Esophagus muscularis mucosa (tissue), 4 donors: ENCODE measurements at regions not wholly inside any gene's neighbourhood (a gene's known extent, or its start where the extent isn't known, plus 50 kb on each side); places are given as distances from the start of the nearest gene placed in this dataset.

Experiments used
- DNase-seq: peaks from one replicate; pipeline ENCODE4 v3.0.0-alpha.2; 2017; ENCODE audit errors: extremely low spot score
- H3K27ac ChIP-seq, 4 donors: fragments of 200-600 bp; sonication (generic); replicated peaks in 1 of 4; 1 replicate in 3 of 4; 2 replicates in 1 of 4; pipeline ENCODE4 v1.5.1; 2016 to 2019; ENCODE audit warnings: mild to moderate bottlenecking in 1 of 4
- H3K27me3 ChIP-seq, 4 donors: fragments of 200-600 bp; sonication (generic); one replicate each; pipeline versions ENCODE4 v1.5.1 to v1.6.0; 2016 to 2019
- H3K36me3 ChIP-seq, 4 donors: fragments of 200-600 bp; sonication (generic); one replicate each; pipeline ENCODE4 v1.5.1; 2016 to 2019
- H3K4me1 ChIP-seq, 4 donors: fragments of 200-600 bp; sonication (generic); one replicate each; pipeline ENCODE4 v1.5.1; 2016 to 2019
- H3K4me3 ChIP-seq, 4 donors: fragments of 200-600 bp; sonication (generic); 1 replicate in 2 of 4; 2 replicates in 2 of 4; pipeline ENCODE4 v1.5.1; 2016 to 2019; ENCODE audit warnings: mild to moderate bottlenecking in 4 of 4, moderate library complexity in 1 of 4
- H3K9me3 ChIP-seq, 4 donors: fragments of 200-600 bp; sonication (generic); 1 replicate in 3 of 4; 2 replicates in 1 of 4; pipeline ENCODE4 v1.5.1; 2016 to 2019
- EP300 ChIP-seq: sonication (generic); formaldehyde crosslinking; IDR thresholded peaks from one replicate; pipeline ENCODE4 v1.6.1; 2017; ENCODE audit warnings: antibody characterized with exemption
- POLR2A ChIP-seq: fragments of 450-650 bp; IDR thresholded peaks from one replicate; pipeline ENCODE4 v1.6.1; 2017; ENCODE audit warnings: antibody characterized with exemption, moderate library complexity, mild to moderate bottlenecking, low read depth
- POLR2AphosphoS5 ChIP-seq, 2 donors: sonication (generic); formaldehyde crosslinking; IDR thresholded peaks; one replicate each; pipeline ENCODE4 v1.6.1; 2017; ENCODE audit warnings: antibody characterized with exemption in 2 of 2
- WGBS: methylation state at CpG from one replicate; pipeline ENCODE4 v1.1.5; 2018; 5-methylcytosine and 5-hydroxymethylcytosine counted together
- intact Hi-C: fragments of 100-400 bp; cut with DNase I; formaldehyde crosslinking; loops from one replicate; pipeline ENCODE4 v1.15.1; 2023
- TF ChIP-seq, protein P1 (sequence below), 3 experiments: fragments of 200-600 bp in 2 of 3; fragments of 450-650 bp in 1 of 3; sonication (generic) in 2 of 3; IDR thresholded peaks; one replicate each; pipeline ENCODE4 v1.5.1; 2017 to 2019; ENCODE audit warnings: antibody characterized with exemption in 3 of 3, mild to moderate bottlenecking in 2 of 3, moderate library complexity in 1 of 3

DNA sequence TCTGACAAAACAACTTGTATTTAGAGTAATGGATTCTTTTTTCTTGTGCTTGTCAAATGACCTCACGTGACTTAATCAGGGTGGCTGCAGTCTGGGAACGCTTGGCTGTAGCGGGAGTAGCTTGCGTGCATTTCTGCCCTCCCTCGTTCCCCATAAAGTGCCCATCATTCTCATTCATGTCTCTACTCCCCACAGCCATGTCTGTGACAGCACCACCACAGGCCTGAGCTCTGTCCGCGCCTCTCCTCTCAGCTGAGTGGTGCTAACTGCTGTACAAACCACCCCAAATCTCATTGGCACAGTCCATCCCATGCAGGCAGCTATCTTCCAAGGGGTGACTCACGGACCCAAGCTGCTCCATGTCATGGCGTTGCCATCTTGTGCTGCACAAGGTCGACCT, 161.7 kb downstream of the TSN start:
- TF ChIP-seq POLR2AphosphoS5 (IDR thresholded peaks at IDR 0.05) (no peak), EP300 (no peak), POLR2A (no peak)
- TF ChIP-seq, protein P1, sequence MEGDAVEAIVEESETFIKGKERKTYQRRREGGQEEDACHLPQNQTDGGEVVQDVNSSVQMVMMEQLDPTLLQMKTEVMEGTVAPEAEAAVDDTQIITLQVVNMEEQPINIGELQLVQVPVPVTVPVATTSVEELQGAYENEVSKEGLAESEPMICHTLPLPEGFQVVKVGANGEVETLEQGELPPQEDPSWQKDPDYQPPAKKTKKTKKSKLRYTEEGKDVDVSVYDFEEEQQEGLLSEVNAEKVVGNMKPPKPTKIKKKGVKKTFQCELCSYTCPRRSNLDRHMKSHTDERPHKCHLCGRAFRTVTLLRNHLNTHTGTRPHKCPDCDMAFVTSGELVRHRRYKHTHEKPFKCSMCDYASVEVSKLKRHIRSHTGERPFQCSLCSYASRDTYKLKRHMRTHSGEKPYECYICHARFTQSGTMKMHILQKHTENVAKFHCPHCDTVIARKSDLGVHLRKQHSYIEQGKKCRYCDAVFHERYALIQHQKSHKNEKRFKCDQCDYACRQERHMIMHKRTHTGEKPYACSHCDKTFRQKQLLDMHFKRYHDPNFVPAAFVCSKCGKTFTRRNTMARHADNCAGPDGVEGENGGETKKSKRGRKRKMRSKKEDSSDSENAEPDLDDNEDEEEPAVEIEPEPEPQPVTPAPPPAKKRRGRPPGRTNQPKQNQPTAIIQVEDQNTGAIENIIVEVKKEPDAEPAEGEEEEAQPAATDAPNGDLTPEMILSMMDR (IDR thresholded peaks at IDR 0.05): no peak
- no peak for DNase-seq
- Histone ChIP-seq H3K27ac (no peak overlapping the region), H3K4me3 (no peak overlapping the region), H3K4me1 (no peaks in the 10 kb centered on the region), H3K27me3 (no peaks in the 10 kb centered on the region), H3K36me3 (no peaks in the 10 kb centered on the region), H3K9me3 (no peaks in the 10 kb centered on the region)
- 87% methylated on average over 10 of the region's 10 CpGs for WGBS
- intact Hi-C loops: no loop called here

- no peaks in the 10 kb centered on the region for H3K27me3 ChIP-seq
- intact Hi-C loops: no loop called here
- no peaks in the 10 kb centered on the region for H3K36me3 ChIP-seq
- no peak for DNase-seq
- WGBS: 87% methylated on average over 2 of the region's 2 CpGs
- H3K27ac ChIP-seq: no peak overlapping the region
- H3K4me1 ChIP-seq: no peaks in the 10 kb centered on the region
- TF ChIP-seq POLR2A: no peak
- no peak for TF ChIP-seq POLR2AphosphoS5 (IDR thresholded peaks at IDR 0.05)
- TF ChIP-seq, protein P1 (IDR thresholded peaks at IDR 0.05): no peak
- no peak for TF ChIP-seq EP300
- no peaks in the 10 kb centered on the region for H3K9me3 ChIP-seq
- H3K4me3 ChIP-seq: no peak overlapping the region
Measured at GRCh38 chr2:121918231-121918630, 162.8 kb downstream of the TSN start.

DNA sequence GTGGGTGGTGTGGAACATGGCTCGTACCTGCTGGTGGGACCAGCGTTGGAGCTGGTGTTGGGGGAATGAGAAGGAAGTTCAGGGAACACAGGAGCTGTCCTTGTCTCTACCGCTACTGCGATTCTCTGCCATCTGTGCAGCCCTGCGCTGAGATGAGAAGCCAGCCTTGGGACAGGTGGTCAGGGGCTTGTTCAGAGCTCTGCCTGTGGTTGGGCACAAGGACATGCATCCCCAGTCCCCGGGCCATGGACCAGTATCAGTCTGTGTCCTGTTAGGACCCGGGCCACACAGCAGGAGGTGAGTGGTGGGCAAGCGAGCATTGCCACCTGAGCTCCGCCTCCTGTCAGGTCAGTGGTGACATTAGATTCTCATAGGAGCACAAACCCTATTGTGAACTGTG, 164.4 kb downstream of the TSN start:
- Histone ChIP-seq H3K4me3 (no peak overlapping the region), H3K9me3 (no peaks in the 10 kb centered on the region), H3K36me3 (no peaks in the 10 kb centered on the region), H3K4me1 (no peaks in the 10 kb centered on the region), H3K27ac (no peak overlapping the region), H3K27me3 (no peaks in the 10 kb centered on the region)
- DNase-seq: no peak
- intact Hi-C loops: no loop called here
- 97% methylated on average over 6 of the region's 9 CpGs for WGBS
- TF ChIP-seq, protein P1 (IDR thresholded peaks at IDR 0.05): no peak
- no peak for TF ChIP-seq EP300
- TF ChIP-seq POLR2AphosphoS5 (IDR thresholded peaks at IDR 0.05): no peak
- no peak for TF ChIP-seq POLR2A

DNA sequence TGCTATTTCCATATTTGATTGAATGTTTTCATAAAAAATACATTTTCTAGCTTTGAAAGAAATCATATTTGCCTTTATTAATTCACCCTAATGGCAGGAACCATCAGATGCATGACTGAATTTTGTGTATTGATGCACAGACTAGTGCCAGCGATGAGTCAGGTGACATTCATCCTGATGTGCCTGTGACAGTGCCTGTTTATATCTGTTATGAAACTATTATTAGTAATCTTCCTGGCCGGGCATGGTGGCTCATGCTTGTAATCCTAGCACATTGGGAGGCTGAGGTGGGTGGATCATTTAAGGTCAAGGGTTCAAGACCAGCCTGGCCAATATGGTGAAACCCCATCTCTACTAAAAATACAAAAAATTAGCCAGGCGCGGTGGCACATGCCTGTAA, 170.0 kb downstream of the TSN start:
- no peaks in the 10 kb centered on the region for H3K9me3 ChIP-seq
- H3K27me3 ChIP-seq: no peaks in the 10 kb centered on the region
- intact Hi-C loops: no loop called here
- H3K4me3 ChIP-seq: no peak overlapping the region
- 92% methylated on average over 4 of the region's 4 CpGs for WGBS
- no peak overlapping the region for H3K27ac ChIP-seq
- TF ChIP-seq, protein P1 (IDR thresholded peaks at IDR 0.05): no peak
- TF ChIP-seq POLR2AphosphoS5 (IDR thresholded peaks at IDR 0.05) (no peak), EP300 (no peak), POLR2A (no peak)
- no peak for DNase-seq
- no peaks in the 10 kb centered on the region for H3K36me3 ChIP-seq
- no peaks in the 10 kb centered on the region for H3K4me1 ChIP-seq

DNA sequence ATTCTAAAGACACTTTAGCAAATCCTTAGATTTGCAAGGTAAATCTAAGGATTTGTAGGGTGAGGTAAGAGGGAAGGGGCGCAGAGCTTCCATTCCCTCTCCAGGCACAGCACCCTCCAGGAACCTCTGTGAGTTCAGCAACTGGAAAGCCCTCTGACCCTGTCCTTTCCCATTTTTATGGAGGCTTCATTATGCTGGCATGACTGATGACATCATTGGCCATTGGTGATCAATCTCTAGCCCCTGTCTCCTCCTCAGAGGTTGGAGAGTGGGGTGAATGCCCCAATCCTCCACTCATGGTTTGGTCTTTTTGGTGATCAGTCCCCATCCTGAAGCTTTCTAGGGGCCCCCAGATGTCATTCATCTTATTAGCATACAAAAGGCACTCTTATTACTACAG, 187.8 kb downstream of the TSN start:
- WGBS: 92% methylated on average over 1 of the region's 1 CpG
- H3K27me3 ChIP-seq: no peaks in the 10 kb centered on the region
- H3K36me3 ChIP-seq: no peaks in the 10 kb centered on the region
- no peaks in the 10 kb centered on the region for H3K9me3 ChIP-seq
- TF ChIP-seq EP300 (no peak), POLR2A (no peak), POLR2AphosphoS5 (IDR thresholded peaks at IDR 0.05) (no peak)
- TF ChIP-seq, protein P1 (IDR thresholded peaks at IDR 0.05): no peak
- no peaks in the 10 kb centered on the region for H3K4me1 ChIP-seq
- DNase-seq: no peak
- H3K4me3 ChIP-seq: no peak overlapping the region
- intact Hi-C loops: no loop called here
- no peak overlapping the region for H3K27ac ChIP-seq
